ENCODE measurements at regions not wholly inside any gene's neighbourhood (a gene's known extent, or its start where the extent isn't known, plus 50 kb on each side); places are given as distances from the start of the nearest gene placed in this dataset.

DNA sequence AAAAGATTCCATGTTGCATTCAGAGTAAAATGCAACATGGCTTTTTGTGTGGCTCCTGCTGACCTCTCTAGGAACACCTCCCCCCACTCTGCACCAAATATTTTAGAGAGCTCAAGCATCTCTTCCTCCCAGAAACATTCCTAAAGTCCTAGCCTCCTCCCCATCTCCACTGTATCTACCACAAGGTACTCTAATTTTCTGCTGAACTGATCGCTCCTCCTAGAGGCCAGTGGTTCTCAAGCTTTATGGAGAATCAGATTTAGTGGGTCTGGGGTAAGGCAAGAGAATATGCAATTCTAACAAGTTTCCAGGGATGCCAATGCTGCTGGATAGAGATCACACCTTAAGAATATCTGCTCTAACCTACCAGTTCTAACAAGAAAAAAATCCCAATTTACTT lies 89.5 kb upstream of the HNRNPA3 start:
- Histone ChIP-seq H3K4me3 (no peak overlapping the region), H3K36me3 (ENCODE audit: low read depth) (no peaks in the 10 kb centered on the region), H3F3A (ENCODE audit: insufficient read depth, low read depth) (no peaks in the 10 kb centered on the region), H3K27me3 (ENCODE audit: insufficient read depth, low read depth) (peaks cover 11% of the 10 kb centered on the region; the same call in 1 of the 2 replicates), H3K9me3 (ENCODE audit: insufficient read depth, low read depth) (no peaks in the 10 kb centered on the region), H3K79me2 (ENCODE audit: low read depth) (no peaks in the 10 kb centered on the region), H3K9me2 (ENCODE audit: insufficient read depth) (no peaks in the 10 kb centered on the region), H2AFZ (no peak overlapping the region), H3K27ac (no peak overlapping the region), H3K4me2 (no peak overlapping the region), H4K20me1 (ENCODE audit: insufficient read depth) (no peaks in the 10 kb centered on the region), H3K4me1 (replicated peaks; ENCODE audit: insufficient read depth) (no peaks in the 10 kb centered on the region)
- no peak for DNase-seq
- TF ChIP-seq EZH2 (IDR thresholded peaks at IDR 0.05; ENCODE audit: low read depth): no peak
- no peak for TF ChIP-seq CTCF (conservative IDR thresholded peaks at IDR 0.05)
- BruUV-seq (replicated peaks): no TSS peak
- ChIA-PET POLR2A (ENCODE audit: unreplicated experiment) (no interaction called here), CTCF (no interaction called here)
- intact Hi-C loops (cut with micrococcal nuclease; ENCODE audit: unreplicated experiment): no loop called here

DNA sequence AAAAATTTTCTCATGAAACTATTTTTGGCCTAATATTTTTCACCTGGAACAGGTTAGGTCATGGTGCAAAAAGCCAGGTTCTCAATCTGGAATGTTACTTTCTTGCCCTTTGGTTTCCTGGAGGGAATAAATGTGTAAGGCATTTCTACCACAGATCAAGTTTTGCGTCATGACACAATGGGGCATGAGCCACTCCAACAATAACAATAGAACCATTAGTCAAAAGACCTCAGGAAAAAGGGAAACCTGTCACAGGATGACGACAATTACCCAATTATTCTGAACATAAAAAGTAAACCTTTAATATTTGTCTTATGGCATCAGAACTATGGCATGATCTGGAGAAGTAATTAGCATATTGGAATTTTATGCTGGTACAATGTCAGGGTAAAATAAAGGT lies 88.2 kb upstream of the HNRNPA3 start:
- intact Hi-C loops (cut with micrococcal nuclease; ENCODE audit: unreplicated experiment): no loop called here
- Histone ChIP-seq H3K79me2 (ENCODE audit: low read depth) (no peaks in the 10 kb centered on the region), H3K9me2 (ENCODE audit: insufficient read depth) (no peaks in the 10 kb centered on the region), H4K20me1 (ENCODE audit: insufficient read depth) (no peaks in the 10 kb centered on the region), H3K36me3 (ENCODE audit: low read depth) (no peaks in the 10 kb centered on the region), H3K4me1 (replicated peaks; ENCODE audit: insufficient read depth) (no peaks in the 10 kb centered on the region), H3K4me2 (no peak overlapping the region), H2AFZ (no peak overlapping the region), H3K9me3 (ENCODE audit: insufficient read depth, low read depth) (no peaks in the 10 kb centered on the region), H3K27ac (no peak overlapping the region), H3K27me3 (ENCODE audit: insufficient read depth, low read depth) (peaks cover 11% of the 10 kb centered on the region; the same call in 1 of the 2 replicates), H3F3A (ENCODE audit: insufficient read depth, low read depth) (no peaks in the 10 kb centered on the region), H3K4me3 (no peak overlapping the region)
- TF ChIP-seq CTCF (conservative IDR thresholded peaks at IDR 0.05) (no peak), EZH2 (IDR thresholded peaks at IDR 0.05; ENCODE audit: low read depth) (no peak)
- POLR2A ChIA-PET (ENCODE audit: unreplicated experiment): no interaction called here
- CTCF ChIA-PET: no interaction called here
- BruUV-seq (replicated peaks): no TSS peak
- no peak for DNase-seq

DNA sequence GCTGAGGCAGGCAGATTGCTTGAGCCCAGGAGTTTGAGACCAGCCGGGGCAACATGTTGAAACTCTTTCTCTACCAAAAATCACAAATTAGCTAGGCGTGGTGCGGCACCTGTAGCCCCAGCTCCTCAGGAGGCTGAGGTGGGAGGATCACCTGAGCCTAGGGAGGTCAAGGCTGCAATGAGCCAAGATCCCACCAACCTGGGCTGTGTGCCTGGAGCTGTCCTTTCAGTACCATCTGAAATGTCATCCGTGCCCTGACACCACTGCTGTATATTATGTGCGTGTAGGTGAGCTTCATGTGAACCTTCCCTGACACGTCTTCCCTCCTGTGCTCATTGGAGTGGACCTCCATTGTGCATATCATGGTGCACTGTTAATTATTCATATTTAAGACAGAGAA lies 84.8 kb upstream of the HNRNPA3 start:
- Histone ChIP-seq H3K27ac (no peak overlapping the region), H3K4me2 (no peak overlapping the region), H4K20me1 (ENCODE audit: insufficient read depth) (no peaks in the 10 kb centered on the region), H3K9me2 (ENCODE audit: insufficient read depth) (no peaks in the 10 kb centered on the region), H3K4me3 (no peak overlapping the region), H3K36me3 (ENCODE audit: low read depth) (no peaks in the 10 kb centered on the region), H3K9me3 (ENCODE audit: insufficient read depth, low read depth) (no peaks in the 10 kb centered on the region), H3F3A (ENCODE audit: insufficient read depth, low read depth) (no peaks in the 10 kb centered on the region), H3K79me2 (ENCODE audit: low read depth) (no peaks in the 10 kb centered on the region), H2AFZ (no peak overlapping the region), H3K27me3 (ENCODE audit: insufficient read depth, low read depth) (peaks cover 13% of the 10 kb centered on the region), H3K4me1 (replicated peaks; ENCODE audit: insufficient read depth) (no peaks in the 10 kb centered on the region)
- ChIA-PET POLR2A (ENCODE audit: unreplicated experiment) (no interaction called here), CTCF (no interaction called here)
- BruUV-seq (replicated peaks): no TSS peak
- TF ChIP-seq EZH2 (IDR thresholded peaks at IDR 0.05; ENCODE audit: low read depth) (no peak), CTCF (conservative IDR thresholded peaks at IDR 0.05) (no peak)
- no peak for DNase-seq
- intact Hi-C loops (cut with micrococcal nuclease; ENCODE audit: unreplicated experiment): no loop called here

Measured in PC-9 (cell line).